Stimulated activated CD4-positive, alpha-beta T cell treated with anti-CD3 and anti-CD28 coated beads, Interleukin-2, amount 100 ng/mL, for 24 hours (primary cell): ENCODE measurements at regions not wholly inside any gene's neighbourhood (a gene's known extent, or its start where the extent isn't known, plus 50 kb on each side); places are given as distances from the start of the nearest gene placed in this dataset.

Experiments used
- DNase-seq, 2 donors: peaks; one replicate each; pipeline ENCODE4 v3.0.0-alpha.2; 2020

DNA sequence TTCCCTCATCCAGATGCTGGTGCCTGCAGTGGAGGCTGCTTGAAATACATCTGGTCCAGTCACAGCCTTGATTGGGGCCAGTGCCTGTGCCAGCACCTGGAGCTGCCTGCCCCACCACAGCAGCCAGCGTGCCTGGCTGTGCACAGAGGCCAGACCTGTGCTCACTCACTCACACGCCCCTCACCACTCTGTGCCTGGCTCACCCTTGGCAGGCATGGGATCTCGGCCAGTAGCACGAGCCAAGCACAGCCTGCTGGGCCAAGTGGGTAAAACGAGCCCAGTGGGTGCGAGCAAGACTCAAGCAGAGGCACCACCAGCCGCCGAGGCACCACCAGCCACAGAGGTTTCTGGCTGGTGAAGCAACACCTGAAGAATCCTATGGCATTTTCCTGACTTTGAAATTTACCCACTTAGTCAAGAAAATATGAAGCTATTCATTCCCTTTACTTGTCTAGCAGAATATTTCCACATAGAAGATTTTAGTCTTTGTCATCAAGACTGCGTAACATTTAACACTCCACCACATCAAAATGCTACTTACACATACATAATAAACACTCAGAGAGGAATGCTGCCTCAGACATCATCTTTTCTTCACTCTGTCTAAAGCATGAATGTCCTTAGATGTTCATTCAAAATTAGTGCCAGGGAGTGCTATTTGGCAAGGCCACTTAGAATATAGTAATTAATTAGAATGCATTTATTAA, 424.3 kb upstream of the FAT3 start:
- DNase-seq, result no peak

- no peak for DNase-seq
Measured at GRCh38 chr11:91798240-91798639, 426.4 kb upstream of the FAT3 start.

DNA sequence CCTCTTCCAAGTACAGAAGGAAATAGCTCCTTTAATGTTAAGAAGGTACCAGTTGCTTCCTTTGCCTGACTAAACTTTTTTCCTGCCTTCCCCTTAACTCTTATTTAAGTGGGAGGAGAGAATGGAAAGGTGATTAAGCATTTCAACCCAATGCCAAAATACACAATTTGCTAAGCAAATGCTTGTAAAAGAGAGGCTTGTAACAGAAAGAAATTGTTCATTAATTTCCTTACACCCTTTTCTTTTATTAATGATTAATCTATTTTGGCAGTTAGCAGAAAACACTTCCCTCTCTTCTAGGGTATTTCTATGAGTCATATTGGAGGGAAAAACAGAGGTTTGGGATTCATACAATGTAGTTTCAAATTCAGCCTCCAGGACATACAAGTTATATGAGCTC, 427.6 kb upstream of the FAT3 start:
- no peak for DNase-seq

GRCh38 chr11:91795139-91795887, 429.3 kb upstream of the FAT3 start:
- no peak for DNase-seq

- no peak for DNase-seq
Measured at GRCh38 chr11:91794146-91794545, 430.5 kb upstream of the FAT3 start.

DNA sequence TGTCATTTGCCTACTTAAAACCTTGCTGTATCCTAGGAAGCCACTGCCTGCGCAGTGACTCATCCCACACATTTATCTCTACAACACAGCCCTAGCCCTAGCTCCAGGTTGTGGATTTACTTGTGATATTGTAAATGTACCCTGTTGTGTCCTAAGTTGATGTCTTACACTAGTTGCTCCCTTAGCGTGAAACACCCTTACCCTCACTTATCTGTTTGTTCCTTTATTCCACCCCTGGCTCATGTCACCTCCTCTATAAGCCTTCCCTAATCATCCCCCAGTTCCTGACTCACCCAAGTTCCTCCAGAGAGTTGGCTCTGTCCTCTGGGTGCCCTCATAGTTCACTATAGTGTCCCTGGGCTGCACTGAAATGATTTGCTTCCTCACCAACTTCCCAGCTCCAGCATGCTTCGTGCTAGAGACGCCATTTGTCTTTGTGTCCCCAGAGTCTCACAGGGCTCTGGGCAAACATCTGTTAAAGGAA, 431.8 kb upstream of the FAT3 start:
- no peak for DNase-seq

- no peak for DNase-seq
Measured at GRCh38 chr11:91791171-91791468, 433.5 kb upstream of the FAT3 start.

DNA sequence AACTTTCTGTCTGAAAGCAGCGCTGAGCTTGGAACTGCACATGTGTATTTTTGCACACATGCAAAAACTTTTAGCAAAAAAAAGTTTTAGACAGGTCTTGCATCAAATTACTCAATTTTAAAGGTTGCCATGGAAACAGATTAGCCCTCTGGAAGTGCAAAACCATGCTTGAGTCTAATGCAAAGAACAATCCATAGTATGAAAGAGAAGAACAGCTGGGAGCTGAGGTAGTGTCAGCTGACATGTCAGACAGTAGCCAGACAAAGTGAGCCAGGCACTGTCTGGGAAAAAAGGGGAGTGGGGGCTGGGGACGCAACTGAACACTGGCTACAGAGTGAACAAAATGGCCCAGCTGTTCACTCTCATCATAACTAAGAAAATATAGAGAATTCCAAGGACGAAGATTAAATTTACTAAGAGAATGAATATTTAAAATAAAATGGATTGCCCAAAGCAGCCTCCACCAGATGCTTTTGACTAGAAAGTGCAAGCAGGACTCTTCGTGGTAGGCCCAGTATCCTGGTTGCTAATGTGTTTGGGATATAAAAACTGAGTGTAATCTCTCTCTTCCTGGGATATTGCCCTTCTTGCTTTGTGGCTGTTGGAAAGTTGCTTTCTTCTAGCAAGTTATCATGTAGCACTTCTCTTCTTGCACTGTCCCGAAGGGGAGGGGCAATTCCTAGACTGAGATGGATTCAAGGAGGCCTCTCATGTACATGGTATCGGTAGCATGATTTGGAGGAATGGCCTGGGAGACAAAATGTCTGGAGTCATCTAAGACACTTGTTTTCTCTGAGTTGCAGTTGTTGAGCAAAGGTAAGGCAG, 434.1 kb upstream of the FAT3 start:
- DNase-seq, result no peak

GRCh38 chr11:91788764-91789163, 435.9 kb upstream of the FAT3 start:
- DNase-seq, result no peak

- DNase-seq, result no peak
Measured at GRCh38 chr11:91786097-91786496, 438.5 kb upstream of the FAT3 start.

- no peak for DNase-seq
Measured at GRCh38 chr11:91783173-91783572, 441.4 kb upstream of the FAT3 start.

DNA sequence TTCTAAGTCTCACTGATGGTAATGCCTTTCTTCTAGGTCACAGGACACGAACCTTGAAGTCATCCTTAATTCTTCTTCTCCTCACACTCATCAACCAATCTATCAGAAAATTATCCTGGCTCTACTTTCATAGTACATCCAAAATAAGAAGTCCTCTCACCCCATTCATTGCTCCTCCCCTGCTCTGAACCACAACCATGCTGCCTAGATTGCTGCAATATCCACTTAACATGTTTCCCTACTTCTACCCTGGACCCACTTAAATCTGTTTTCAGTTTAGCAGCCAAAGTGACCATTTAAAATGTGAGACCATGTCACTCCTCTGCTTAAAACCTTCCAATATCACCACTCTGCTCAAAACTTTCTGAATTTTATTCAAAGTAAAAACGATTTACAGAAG, 445.9 kb upstream of the FAT3 start:
- DNase-seq, result no peak

DNA sequence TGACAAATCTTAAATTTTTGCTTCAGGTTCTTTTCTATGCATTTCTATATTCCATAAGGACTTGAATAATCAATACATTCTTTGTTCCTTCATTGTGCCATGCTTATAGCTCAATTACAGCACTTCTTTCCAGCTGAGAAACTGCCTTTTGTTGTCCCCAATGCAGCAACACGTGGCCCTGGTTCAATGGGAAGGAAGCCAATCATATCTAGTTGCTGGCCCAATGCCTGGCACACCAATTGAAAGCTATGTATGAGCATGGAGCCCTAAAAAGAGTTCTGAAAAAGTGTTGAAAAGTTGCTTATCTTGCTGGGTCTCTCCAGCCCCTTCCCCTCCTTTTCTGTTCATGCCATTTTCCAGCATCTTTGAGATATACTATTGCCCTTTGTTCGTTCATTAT, 448.0 kb upstream of the FAT3 start:
- no peak for DNase-seq

GRCh38 chr11:91773090-91773489, 451.5 kb upstream of the FAT3 start:
- DNase-seq, result no peak

DNA sequence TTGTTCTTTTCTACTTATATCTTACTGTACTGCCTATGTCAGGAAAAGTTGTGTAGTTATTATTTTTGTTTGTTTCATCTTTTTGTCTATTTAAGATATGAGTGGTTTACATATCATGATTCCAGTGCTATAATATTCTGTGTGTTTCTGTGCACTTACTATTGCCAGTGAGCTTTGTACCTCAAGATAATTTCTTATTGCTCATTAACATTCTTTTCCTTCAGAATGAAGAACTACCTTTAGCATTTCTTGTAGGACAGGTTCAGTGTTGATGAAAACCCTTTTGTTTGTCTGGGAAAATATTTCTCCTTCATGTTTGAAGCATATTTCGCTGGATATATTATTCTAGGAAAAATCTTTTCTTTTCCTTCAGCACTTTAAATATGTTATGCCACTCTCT, 452.7 kb upstream of the FAT3 start:
- DNase-seq, result no peak

DNA sequence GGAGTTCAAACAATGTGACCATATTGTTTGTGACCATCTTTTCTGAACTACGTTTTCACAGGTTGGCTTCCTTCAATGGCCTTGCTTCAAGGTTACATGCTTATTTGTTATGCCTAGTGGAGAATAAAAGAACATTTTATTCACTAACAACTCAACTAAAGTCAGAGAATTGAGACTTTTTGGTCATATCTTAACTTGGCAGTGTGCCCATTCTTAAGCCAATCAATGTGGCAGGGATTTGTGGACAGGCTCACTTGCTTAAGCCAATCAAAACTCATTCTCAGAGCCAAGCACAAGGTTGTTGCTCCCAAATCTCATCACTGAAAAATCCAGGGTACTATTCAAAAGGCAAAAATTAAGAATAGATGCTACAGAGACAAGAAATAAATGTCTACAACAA, 455.8 kb upstream of the FAT3 start:
- DNase-seq, result no peak

DNA sequence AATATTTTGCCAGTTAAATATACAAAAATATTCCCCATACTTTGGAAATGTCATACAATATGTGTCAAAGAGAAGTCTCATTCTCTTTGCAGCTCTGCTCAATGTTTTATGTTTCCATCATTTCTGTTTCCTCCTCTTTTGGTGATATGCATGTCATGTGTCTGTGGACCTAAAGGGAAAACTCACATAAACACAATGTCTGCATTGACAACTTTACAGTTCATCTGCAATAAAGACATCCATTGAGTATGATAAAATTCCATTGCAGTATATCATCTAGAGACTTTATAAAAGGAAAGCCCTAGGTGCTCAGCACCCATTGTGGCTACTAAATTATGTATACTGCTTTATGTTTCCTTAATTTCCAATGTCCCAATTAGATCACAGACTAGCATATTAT, 461.3 kb upstream of the FAT3 start:
- no peak for DNase-seq

- DNase-seq, result no peak
Measured at GRCh38 chr11:91761406-91762025, 463.1 kb upstream of the FAT3 start.

DNA sequence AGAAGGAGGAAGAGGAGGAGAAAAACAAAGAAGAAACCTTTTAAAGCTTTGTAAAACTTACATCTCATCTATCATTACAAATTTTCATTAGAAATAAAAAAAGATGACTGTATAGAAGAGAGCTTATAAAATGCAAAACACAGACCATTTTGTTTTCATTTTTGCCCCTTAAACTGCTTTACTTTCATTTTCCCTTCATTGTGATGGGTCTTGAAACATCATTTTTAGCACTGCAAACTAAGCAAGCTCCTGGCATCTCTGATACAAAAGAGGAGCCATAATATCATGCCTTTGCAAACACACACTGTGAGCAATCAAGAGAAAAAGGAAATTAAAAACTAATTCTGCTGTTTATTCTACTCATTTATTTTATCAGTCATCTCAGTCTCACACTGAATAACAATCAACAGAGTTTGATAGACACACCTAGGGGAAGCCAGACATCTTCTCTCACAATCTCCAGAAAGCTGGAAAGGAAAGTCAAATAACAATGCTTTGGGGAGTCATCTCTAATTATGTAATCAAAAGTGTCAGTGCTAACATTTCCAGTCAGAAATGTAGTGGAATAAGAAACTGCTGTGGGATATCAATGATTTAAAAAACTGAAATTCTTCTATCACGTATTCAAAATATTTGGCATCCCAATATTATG, 467.7 kb upstream of the FAT3 start:
- DNase-seq, result no peak

DNA sequence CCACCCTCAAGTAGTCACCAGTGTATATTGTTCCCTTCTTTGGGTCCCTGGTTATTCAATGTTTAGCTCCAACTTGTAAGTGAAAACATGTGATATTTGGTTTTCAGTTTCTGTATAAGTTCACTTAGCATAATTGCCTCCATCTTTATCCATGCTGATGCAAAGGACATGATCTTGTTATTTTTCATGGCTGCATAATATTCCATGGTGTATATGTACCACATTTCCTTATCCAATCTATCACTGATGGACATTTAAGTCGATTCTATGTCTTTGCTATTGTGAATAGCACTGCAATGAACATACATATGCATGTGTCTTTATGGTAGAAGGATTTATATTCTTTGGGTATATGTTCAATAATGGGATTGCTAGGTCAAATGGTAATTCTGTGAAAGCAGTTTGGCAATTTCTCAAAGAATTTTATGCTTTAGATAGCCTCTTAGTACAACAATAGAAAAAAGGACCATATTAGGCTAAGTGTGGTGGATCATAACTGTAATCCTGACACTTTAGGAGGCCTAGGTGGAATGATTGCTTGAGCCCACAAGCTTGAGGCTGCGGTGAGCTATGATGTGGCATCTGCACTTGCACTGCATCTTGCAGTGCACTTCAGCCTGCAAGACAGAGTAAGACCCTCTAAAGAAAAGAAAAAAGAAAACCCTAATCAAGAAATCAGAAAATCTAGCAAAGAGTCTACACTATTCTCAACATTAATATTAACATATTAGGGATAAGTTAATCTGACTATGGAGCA, 468.5 kb upstream of the FAT3 start:
- DNase-seq, result no peak

DNA sequence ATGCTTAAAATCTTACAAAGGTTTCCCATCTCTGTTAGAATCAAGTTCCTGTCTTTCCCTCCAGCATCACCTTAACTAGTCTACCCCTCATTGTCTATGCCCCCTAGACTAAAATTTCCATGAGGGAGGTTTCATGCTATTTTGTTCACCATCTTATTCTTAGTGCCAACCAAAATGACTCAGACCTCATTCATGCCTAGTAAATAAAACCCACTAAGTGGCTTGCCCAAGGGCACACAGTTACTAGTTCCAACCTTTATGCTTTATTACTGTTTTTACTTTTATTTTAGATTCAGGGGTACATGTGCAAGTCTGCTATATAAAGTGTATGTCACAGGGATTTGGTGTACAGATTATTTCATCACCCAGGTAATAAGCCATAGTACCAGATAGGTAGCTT, 469.1 kb upstream of the FAT3 start:
- DNase-seq, result no peak

GRCh38 chr11:91749251-91749650, 475.4 kb upstream of the FAT3 start:
- DNase-seq, result no peak
